H1 (cell line): ENCODE measurements at regions not wholly inside any gene's neighbourhood (a gene's known extent, or its start where the extent isn't known, plus 50 kb on each side); places are given as distances from the start of the nearest gene placed in this dataset.

Experiments
- HDAC2 ChIP-seq, 2 experiments: fragments of 300-600 bp in 1 of 2; sonication (generic) in 1 of 2; IDR thresholded peaks; 2 replicates each; pipeline ENCODE4 v1.6.1; 2011 to 2012; ENCODE audit warnings: low read depth in 2 of 2, low read length in 2 of 2, mild to moderate bottlenecking in 2 of 2, moderate library complexity in 2 of 2, borderline replicate concordance in 1 of 2, inconsistent platforms in 1 of 2
- POLR2A ChIP-seq, 2 experiments: IDR thresholded peaks; 1 replicate in 1 of 2; 2 replicates in 1 of 2; pipeline ENCODE4 v1.6.1; 2011; ENCODE audit warnings: low read depth in 2 of 2, low read length in 2 of 2, mild to moderate bottlenecking in 2 of 2; ENCODE audit errors: control extremely low read depth in 1 of 2
- POLR2AphosphoS5 ChIP-seq: IDR thresholded peaks from 2 replicates; pipeline ENCODE4 v1.6.1; 2011; ENCODE audit warnings: low read depth, low read length
- RAD21 ChIP-seq, 2 experiments: IDR thresholded peaks in 1 of 2; conservative IDR thresholded peaks in 1 of 2; 2 replicates each; pipeline ENCODE4 v1.6.1; 2011; ENCODE audit warnings: low read depth in 2 of 2, low read length in 2 of 2, improper control_type of control experiment in 1 of 2, inconsistent platforms in 1 of 2, mild to moderate bottlenecking in 1 of 2, moderate library complexity in 1 of 2
- SIN3A ChIP-seq, 2 experiments: IDR thresholded peaks in 1 of 2; conservative IDR thresholded peaks in 1 of 2; 2 replicates each; pipeline ENCODE4 v1.6.1; 2011 to 2012; ENCODE audit warnings: low read length in 2 of 2, improper control_type of control experiment in 1 of 2, low read depth in 1 of 2, mild to moderate bottlenecking in 1 of 2
- YY1 ChIP-seq: IDR thresholded peaks from 2 replicates; pipeline ENCODE4 v1.6.1; 2011; ENCODE audit warnings: low read depth, mild to moderate bottlenecking, low read length

DNA sequence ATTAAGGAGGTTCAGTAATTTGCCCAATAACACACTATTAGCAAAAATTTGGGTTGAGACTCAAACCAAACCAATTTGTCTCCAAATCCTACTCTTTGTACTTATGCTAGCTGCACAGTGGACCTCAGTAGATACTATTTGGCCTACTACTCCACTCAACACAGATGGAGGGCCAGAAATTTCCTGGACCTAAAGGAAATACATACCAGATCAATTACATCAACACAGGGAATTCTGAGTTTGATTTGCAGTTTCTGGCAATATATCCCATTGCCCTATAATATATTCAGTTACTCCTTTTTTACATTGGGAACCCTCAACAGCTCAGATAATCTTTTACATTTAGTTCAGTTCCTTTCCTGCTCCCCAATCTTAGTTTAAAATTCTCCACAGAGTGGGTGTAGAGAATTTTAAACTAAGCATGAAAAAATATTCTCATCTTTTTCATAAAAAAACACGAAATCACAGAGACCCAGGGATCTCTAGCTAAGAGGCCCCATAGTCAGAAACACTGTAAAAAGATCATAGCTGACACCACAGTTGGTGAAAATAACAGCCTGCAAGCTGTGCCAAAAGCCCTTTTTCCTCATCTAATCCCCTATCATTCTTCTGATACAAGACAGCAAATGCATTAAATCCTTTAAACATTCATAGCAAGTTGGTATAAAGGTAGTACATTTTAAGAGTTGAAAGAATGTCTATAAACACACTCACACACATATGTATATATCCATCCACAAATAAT lies 317.7 kb upstream of the ESRRG start:
- TF ChIP-seq RAD21 (IDR thresholded peaks at IDR 0.05 in 1 of 2, conservative IDR thresholded peaks at IDR 0.05 in 1 of 2; ENCODE audit: low read depth in 2 of 2, low read length in 2 of 2) (no peak), POLR2A (IDR thresholded peaks at IDR 0.05; ENCODE audit: control extremely low read depth in 1 of 2, low read depth in 2 of 2, low read length in 2 of 2) (no peak), YY1 (no peak), HDAC2 (IDR thresholded peaks at IDR 0.05; ENCODE audit: borderline replicate concordance in 1 of 2, low read depth in 2 of 2, low read length in 2 of 2) (no peak), SIN3A (conservative IDR thresholded peaks at IDR 0.05 in 1 of 2, IDR thresholded peaks at IDR 0.05 in 1 of 2; ENCODE audit: low read depth in 1 of 2, low read length in 2 of 2) (no peak), POLR2AphosphoS5 (no peak)
